ENCODE measurements at regions not wholly inside any gene's neighbourhood (a gene's known extent, or its start where the extent isn't known, plus 50 kb on each side); places are given as distances from the start of the nearest gene placed in this dataset.

DNA sequence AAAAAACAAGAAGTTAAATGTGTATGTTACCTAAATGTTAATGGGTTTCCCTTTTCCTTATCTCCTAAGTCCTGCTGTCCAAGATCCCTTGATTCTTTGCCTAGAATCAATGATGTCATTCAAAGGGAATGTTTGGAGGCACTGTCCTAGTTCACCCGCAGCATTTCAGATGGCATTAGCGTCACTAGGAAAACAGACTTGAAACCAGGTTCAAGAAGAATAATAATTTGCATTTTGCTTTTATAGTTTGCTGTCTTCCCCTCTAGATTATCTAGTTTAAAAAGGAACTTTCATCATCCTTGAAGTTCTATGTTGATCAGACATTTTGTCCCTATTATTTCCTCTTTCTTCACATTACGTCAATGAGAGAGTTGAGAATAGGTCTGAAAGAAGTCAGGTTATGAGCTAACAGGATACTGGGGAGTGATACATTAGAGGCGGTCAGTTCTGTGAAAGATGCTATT is 234.1 kb upstream of the PGRMC2 start (continued):
- TF ChIP-seq ZNF280B (CRISPR knock-in tag; IDR thresholded peaks at IDR 0.05) (no peak), NONO (IDR thresholded peaks at IDR 0.05; ENCODE audit: low read depth in 2 of 2, low read length in 1 of 2) (no peak), ZNF175 (CRISPR knock-in tag; IDR thresholded peaks at IDR 0.05; ENCODE audit: low read depth) (no peak), HNRNPH1 (optimal IDR thresholded peaks at IDR 0.05; ENCODE audit: low read depth, low read length) (no peak), ZNF766 (CRISPR knock-in tag; conservative IDR thresholded peaks at IDR 0.05) (no peak), ARHGAP35 (IDR thresholded peaks at IDR 0.05; ENCODE audit: partially characterized antibody) (no peak), RERE (CRISPR knock-in tag; IDR thresholded peaks at IDR 0.05; ENCODE audit: borderline replicate concordance) (no peak), SRSF9 (IDR thresholded peaks at IDR 0.05; ENCODE audit: borderline replicate concordance, low read depth, low read length) (no peak), ZEB2 (IDR thresholded peaks at IDR 0.05) (no peak), SP2 (IDR thresholded peaks at IDR 0.05; ENCODE audit: extremely low read depth, low read depth, low read length, poor library complexity, severe bottlenecking) (no peak), TCF7L2 (IDR thresholded peaks at IDR 0.05; ENCODE audit: low read depth, low read length) (no peak), CBFA2T3 (IDR thresholded peaks at IDR 0.05) (peak; percentile 41; the same call in 1 of the 2 replicates), POLR3A (IDR thresholded peaks at IDR 0.05; ENCODE audit: borderline replicate concordance, extremely low read depth, insufficient read depth, insufficient read length) (no peak), ZNF444 (CRISPR knock-in tag; IDR thresholded peaks at IDR 0.05) (no peak), ZNF445 (CRISPR knock-in tag; IDR thresholded peaks at IDR 0.05; ENCODE audit: low read depth) (no peak), CBX1 (IDR thresholded peaks at IDR 0.05; ENCODE audit: low read depth) (no peak)
- TF ChIP-seq, protein P1, sequence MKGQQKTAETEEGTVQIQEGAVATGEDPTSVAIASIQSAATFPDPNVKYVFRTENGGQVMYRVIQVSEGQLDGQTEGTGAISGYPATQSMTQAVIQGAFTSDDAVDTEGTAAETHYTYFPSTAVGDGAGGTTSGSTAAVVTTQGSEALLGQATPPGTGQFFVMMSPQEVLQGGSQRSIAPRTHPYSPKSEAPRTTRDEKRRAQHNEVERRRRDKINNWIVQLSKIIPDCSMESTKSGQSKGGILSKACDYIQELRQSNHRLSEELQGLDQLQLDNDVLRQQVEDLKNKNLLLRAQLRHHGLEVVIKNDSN (CRISPR knock-in tag; IDR thresholded peaks at IDR 0.05): no peak
- TF ChIP-seq, protein P2, sequence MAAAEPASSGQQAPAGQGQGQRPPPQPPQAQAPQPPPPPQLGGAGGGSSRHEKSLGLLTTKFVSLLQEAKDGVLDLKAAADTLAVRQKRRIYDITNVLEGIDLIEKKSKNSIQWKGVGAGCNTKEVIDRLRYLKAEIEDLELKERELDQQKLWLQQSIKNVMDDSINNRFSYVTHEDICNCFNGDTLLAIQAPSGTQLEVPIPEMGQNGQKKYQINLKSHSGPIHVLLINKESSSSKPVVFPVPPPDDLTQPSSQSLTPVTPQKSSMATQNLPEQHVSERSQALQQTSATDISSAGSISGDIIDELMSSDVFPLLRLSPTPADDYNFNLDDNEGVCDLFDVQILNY (CRISPR knock-in tag; IDR thresholded peaks at IDR 0.05): no peak
- TF ChIP-seq, protein P3, sequence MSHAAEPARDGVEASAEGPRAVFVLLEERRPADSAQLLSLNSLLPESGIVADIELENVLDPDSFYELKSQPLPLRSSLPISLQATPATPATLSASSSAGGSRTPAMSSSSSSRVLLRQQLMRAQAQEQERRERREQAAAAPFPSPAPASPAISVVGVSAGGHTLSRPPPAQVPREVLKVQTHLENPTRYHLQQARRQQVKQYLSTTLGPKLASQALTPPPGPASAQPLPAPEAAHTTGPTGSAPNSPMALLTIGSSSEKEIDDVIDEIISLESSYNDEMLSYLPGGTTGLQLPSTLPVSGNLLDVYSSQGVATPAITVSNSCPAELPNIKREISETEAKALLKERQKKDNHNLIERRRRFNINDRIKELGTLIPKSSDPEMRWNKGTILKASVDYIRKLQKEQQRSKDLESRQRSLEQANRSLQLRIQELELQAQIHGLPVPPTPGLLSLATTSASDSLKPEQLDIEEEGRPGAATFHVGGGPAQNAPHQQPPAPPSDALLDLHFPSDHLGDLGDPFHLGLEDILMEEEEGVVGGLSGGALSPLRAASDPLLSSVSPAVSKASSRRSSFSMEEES (CRISPR knock-in tag; IDR thresholded peaks at IDR 0.05): no peak
